GM20000 (cell line): ENCODE measurements at regions not wholly inside any gene's neighbourhood (a gene's known extent, or its start where the extent isn't known, plus 50 kb on each side); places are given as distances from the start of the nearest gene placed in this dataset.

Experiments used
- DNase-seq: peaks from one replicate; pipeline ENCODE4 v3.0.0; 2012; ENCODE audit warnings: low spot score
- TF ChIP-seq, protein P1 (sequence below): IDR thresholded peaks from 2 replicates; pipeline ENCODE4 v1.5.1; 2012; ENCODE audit warnings: mild to moderate bottlenecking, control low read depth; ENCODE audit errors: extremely low read depth, missing control alignments

GRCh38 chr16:51057969-51058337, 93.1 kb downstream of the SALL1 start:
- TF ChIP-seq, protein P1, sequence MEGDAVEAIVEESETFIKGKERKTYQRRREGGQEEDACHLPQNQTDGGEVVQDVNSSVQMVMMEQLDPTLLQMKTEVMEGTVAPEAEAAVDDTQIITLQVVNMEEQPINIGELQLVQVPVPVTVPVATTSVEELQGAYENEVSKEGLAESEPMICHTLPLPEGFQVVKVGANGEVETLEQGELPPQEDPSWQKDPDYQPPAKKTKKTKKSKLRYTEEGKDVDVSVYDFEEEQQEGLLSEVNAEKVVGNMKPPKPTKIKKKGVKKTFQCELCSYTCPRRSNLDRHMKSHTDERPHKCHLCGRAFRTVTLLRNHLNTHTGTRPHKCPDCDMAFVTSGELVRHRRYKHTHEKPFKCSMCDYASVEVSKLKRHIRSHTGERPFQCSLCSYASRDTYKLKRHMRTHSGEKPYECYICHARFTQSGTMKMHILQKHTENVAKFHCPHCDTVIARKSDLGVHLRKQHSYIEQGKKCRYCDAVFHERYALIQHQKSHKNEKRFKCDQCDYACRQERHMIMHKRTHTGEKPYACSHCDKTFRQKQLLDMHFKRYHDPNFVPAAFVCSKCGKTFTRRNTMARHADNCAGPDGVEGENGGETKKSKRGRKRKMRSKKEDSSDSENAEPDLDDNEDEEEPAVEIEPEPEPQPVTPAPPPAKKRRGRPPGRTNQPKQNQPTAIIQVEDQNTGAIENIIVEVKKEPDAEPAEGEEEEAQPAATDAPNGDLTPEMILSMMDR, result no peak
- DNase-seq, result no peak

DNA sequence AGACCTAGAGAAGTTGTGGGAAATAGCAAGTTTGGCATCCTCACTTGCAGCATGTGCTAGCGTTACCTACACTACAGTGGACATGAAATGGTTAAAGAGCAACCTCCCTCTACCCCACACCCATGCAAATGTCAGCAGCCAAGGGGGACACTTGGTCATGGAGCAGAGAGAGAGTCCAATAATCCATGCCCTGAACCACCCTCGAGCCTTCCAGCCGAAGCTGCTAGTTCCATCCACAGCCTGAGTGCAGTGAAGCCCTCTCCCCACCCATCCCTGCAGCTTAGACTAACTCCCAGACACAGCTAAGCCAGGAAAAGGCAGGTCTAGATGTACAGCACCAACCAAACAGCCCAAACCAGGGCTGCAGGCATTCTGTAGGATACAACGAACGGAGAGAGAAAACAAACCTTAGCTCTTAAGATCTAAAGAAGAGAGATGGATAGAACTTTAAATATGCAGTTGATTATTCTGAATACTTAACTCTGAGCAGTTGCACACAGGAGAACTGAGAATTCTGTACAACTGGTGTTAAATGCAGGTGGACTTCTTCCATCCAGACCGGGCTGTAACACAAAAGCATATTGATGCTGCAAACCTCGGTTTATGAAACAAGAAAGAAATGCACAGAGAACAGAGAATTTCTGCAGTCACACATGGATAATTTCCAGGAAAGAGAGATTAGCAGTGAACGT, 93.8 kb downstream of the SALL1 start:
- TF ChIP-seq, protein P1, result no peak
- DNase-seq, result no peak

DNA sequence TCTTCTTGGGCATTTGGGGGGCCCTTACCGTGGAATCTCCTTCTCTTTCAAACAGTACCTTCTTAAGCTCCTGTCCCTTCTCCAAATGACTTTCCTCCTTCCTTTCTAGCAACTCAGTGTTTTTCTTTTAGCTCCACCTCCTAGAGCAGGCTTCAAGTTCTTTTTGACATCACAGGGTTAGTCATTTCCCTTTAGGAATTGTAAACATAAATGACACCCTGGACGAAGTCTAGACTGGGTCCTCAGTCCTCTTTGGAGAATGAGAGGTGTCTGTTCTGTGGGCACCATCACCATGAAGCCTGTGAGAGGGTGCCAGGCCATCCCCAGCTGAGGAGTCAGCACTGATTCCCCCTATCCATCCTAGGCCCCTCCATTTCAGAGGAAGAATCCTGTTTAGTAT, 94.7 kb downstream of the SALL1 start:
- DNase-seq, result no peak
- TF ChIP-seq, protein P1, result no peak

DNA sequence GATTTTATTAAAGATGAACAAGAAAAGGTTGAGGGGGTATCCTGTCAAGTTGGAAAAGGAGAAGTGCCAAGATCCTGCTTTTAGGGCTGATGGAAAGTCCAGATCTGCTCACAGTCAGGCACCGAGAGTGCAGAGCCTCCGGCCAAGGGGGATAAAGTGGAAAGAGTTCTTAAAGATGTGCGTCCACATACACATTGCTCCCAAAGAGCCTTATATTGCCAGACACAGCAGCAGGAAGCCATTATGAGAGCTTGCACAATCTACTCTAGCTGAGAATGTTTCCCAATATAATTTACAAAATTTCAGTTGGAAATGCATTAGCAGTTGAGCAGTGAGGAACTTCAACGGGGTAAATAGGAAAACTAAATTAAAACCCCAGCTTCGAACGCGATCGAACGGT, 95.6 kb downstream of the SALL1 start:
- TF ChIP-seq, protein P1, result no peak
- no peak for DNase-seq

GRCh38 chr16:51053775-51054174, 97.3 kb downstream of the SALL1 start:
- DNase-seq, result no peak
- TF ChIP-seq, protein P1, result no peak

GRCh38 chr16:51051671-51052070, 99.4 kb downstream of the SALL1 start:
- no peak for DNase-seq
- TF ChIP-seq, protein P1, result no peak

DNA sequence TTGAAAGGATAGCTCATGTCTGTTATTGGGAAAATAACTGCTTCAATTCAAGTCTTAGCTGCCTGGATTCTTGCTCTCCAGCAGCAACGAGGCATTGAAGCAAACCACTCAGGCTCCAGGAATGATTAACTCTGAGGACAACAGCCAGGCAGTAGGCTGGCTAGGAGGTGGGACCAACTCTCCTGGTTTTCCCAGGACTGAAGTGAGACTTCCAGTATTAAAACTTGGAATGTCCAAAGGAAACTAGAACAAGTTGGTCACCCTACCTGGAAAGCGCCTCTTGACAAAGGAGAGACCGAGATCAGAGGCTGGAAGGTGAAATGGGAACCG, 100.7 kb downstream of the SALL1 start:
- DNase-seq, result no peak
- TF ChIP-seq, protein P1, result no peak
